Neural cell (in vitro differentiated cells): ENCODE measurements at regions not wholly inside any gene's neighbourhood (a gene's known extent, or its start where the extent isn't known, plus 50 kb on each side); places are given as distances from the start of the nearest gene placed in this dataset.
"Not testable (repeated sequence)": the region's sequence is repeated elsewhere in the genome, so short reads cannot be mapped to it uniquely, and the experiment has no call there.

Experiments
- EP300 ChIP-seq: fragments of 450-650 bp; conservative IDR thresholded peaks from 2 replicates; pipeline ENCODE4 v1.6.1; 2014; ENCODE audit warnings: antibody characterized with exemption, mild to moderate bottlenecking, moderate library complexity; ENCODE audit not compliant: poor library complexity, severe bottlenecking
- EZH2 ChIP-seq: fragments of 200-600, 300-800 bp; shearing (Covaris generic), sonication (generic); IDR thresholded peaks from 2 replicates; pipeline ENCODE4 v1.6.1; 2014; ENCODE audit warnings: antibody characterized with exemption, low read length, borderline replicate concordance, mild to moderate bottlenecking; ENCODE audit not compliant: insufficient read depth, poor library complexity, severe bottlenecking
- MXI1 ChIP-seq: fragments of 450-650 bp; conservative IDR thresholded peaks from 2 replicates; pipeline ENCODE4 v1.6.1; 2014; ENCODE audit warnings: antibody characterized with exemption, mild to moderate bottlenecking; ENCODE audit not compliant: poor library complexity, severe bottlenecking
- POLR2AphosphoS5 ChIP-seq: IDR thresholded peaks from 2 replicates; pipeline ENCODE4 v1.6.1; 2012
- RAD21 ChIP-seq: fragments of 450-650 bp; conservative IDR thresholded peaks from 2 replicates; pipeline ENCODE4 v1.6.1; 2014; ENCODE audit warnings: antibody characterized with exemption, mild to moderate bottlenecking, moderate library complexity
- TF ChIP-seq, protein P1 (sequence below): fragments of 450-650 bp; IDR thresholded peaks from 2 replicates; pipeline ENCODE4 v1.5.1; 2014; ENCODE audit warnings: antibody characterized with exemption, mild to moderate bottlenecking, moderate library complexity; ENCODE audit not compliant: poor library complexity, severe bottlenecking

GRCh38 chr15:58323321-58323720 is 108.5 kb upstream of the LIPC start:
- TF ChIP-seq EZH2, RAD21, MXI1, POLR2AphosphoS5, EP300: not testable (repeated sequence)
- TF ChIP-seq, protein P1, sequence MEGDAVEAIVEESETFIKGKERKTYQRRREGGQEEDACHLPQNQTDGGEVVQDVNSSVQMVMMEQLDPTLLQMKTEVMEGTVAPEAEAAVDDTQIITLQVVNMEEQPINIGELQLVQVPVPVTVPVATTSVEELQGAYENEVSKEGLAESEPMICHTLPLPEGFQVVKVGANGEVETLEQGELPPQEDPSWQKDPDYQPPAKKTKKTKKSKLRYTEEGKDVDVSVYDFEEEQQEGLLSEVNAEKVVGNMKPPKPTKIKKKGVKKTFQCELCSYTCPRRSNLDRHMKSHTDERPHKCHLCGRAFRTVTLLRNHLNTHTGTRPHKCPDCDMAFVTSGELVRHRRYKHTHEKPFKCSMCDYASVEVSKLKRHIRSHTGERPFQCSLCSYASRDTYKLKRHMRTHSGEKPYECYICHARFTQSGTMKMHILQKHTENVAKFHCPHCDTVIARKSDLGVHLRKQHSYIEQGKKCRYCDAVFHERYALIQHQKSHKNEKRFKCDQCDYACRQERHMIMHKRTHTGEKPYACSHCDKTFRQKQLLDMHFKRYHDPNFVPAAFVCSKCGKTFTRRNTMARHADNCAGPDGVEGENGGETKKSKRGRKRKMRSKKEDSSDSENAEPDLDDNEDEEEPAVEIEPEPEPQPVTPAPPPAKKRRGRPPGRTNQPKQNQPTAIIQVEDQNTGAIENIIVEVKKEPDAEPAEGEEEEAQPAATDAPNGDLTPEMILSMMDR, result not testable (repeated sequence)
